Osteocyte (in vitro differentiated cells): ENCODE measurements at regions not wholly inside any gene's neighbourhood (a gene's known extent, or its start where the extent isn't known, plus 50 kb on each side); places are given as distances from the start of the nearest gene placed in this dataset.

ENCODE experiments used
- DNase-seq: peaks from one replicate; pipeline ENCODE4 v3.0.0; 2021; ENCODE audit warnings: mixed read lengths; ENCODE audit not compliant: unreplicated experiment; ENCODE audit errors: extremely low spot score
- H3K27ac Mint-ChIP-seq: one replicate; pipeline ENCODE4 v1.8.0; 2021; ENCODE audit warnings: mild to moderate bottlenecking, mixed read lengths; ENCODE audit not compliant: unreplicated experiment
- H3K27me3 Mint-ChIP-seq: one replicate; pipeline ENCODE4 v1.8.0; 2021; ENCODE audit warnings: mixed read lengths; ENCODE audit not compliant: unreplicated experiment
- H3K36me3 Mint-ChIP-seq: one replicate; pipeline ENCODE4 v1.8.0; 2021; ENCODE audit warnings: mixed read lengths; ENCODE audit not compliant: unreplicated experiment
- H3K4me1 Mint-ChIP-seq: one replicate; pipeline ENCODE4 v1.8.0; 2021; ENCODE audit warnings: mixed read lengths; ENCODE audit not compliant: unreplicated experiment
- H3K4me3 Mint-ChIP-seq: one replicate; pipeline ENCODE4 v1.8.0; 2021; ENCODE audit warnings: mild to moderate bottlenecking, moderate library complexity, mixed read lengths; ENCODE audit not compliant: unreplicated experiment
- H3K9me3 Mint-ChIP-seq: one replicate; pipeline ENCODE4 v1.8.0; 2021; ENCODE audit warnings: mixed read lengths; ENCODE audit not compliant: unreplicated experiment
- CTCF ChIP-seq: fragments of 200-600 bp; sonication (generic); IDR thresholded peaks from 2 replicates; pipeline ENCODE4 v1.5.0; 2021; ENCODE audit warnings: antibody characterized with exemption, mild to moderate bottlenecking, moderate library complexity

- H3K4me3 Mint-ChIP-seq = no peak overlapping the region
- TF ChIP-seq CTCF = no peak
- no peaks in the 10 kb centered on the region for H3K4me1 Mint-ChIP-seq
- H3K27ac Mint-ChIP-seq = no peak overlapping the region
- peaks cover 21% of the 10 kb centered on the region for H3K9me3 Mint-ChIP-seq
- DNase-seq = no peak
- no peaks in the 10 kb centered on the region for H3K27me3 Mint-ChIP-seq
- no peaks in the 10 kb centered on the region for H3K36me3 Mint-ChIP-seq
Measured at GRCh38 chr2:137764646-137765045, 199.6 kb upstream of the HNMT start.

- no peaks in the 10 kb centered on the region for H3K36me3 Mint-ChIP-seq
- H3K4me1 Mint-ChIP-seq = no peaks in the 10 kb centered on the region
- no peak for DNase-seq
- no peak overlapping the region for H3K27ac Mint-ChIP-seq
- no peak overlapping the region for H3K4me3 Mint-ChIP-seq
- TF ChIP-seq CTCF = no peak
- H3K27me3 Mint-ChIP-seq = no peaks in the 10 kb centered on the region
- no peaks in the 10 kb centered on the region for H3K9me3 Mint-ChIP-seq
Measured at GRCh38 chr2:137769406-137769805, 194.9 kb upstream of the HNMT start.

- TF ChIP-seq CTCF = no peak
- no peaks in the 10 kb centered on the region for H3K9me3 Mint-ChIP-seq
- H3K27ac Mint-ChIP-seq = no peak overlapping the region
- no peaks in the 10 kb centered on the region for H3K36me3 Mint-ChIP-seq
- no peaks in the 10 kb centered on the region for H3K27me3 Mint-ChIP-seq
- no peak overlapping the region for H3K4me3 Mint-ChIP-seq
- DNase-seq = no peak
- H3K4me1 Mint-ChIP-seq = no peaks in the 10 kb centered on the region
Measured at GRCh38 chr2:137770166-137770565, 194.1 kb upstream of the HNMT start.

GRCh38 chr2:137771064-137771463, 193.2 kb upstream of the HNMT start:
- no peaks in the 10 kb centered on the region for H3K27me3 Mint-ChIP-seq
- H3K27ac Mint-ChIP-seq = no peak overlapping the region
- TF ChIP-seq CTCF = no peak
- no peak overlapping the region for H3K4me3 Mint-ChIP-seq
- H3K4me1 Mint-ChIP-seq = no peaks in the 10 kb centered on the region
- H3K9me3 Mint-ChIP-seq = no peaks in the 10 kb centered on the region
- no peak for DNase-seq
- no peaks in the 10 kb centered on the region for H3K36me3 Mint-ChIP-seq

GRCh38 chr2:137772451-137772850, 191.8 kb upstream of the HNMT start:
- H3K36me3 Mint-ChIP-seq = no peaks in the 10 kb centered on the region
- no peak overlapping the region for H3K4me3 Mint-ChIP-seq
- H3K27me3 Mint-ChIP-seq = no peaks in the 10 kb centered on the region
- no peak for TF ChIP-seq CTCF
- no peak overlapping the region for H3K27ac Mint-ChIP-seq
- H3K9me3 Mint-ChIP-seq = no peaks in the 10 kb centered on the region
- no peak for DNase-seq
- H3K4me1 Mint-ChIP-seq = no peaks in the 10 kb centered on the region
